CD4-positive, alpha-beta T cell treated with Interleukin-12 subunit alpha and Interleukin-12 subunit beta, for 1 hour (primary cell): ENCODE measurements at regions not wholly inside any gene's neighbourhood (a gene's known extent, or its start where the extent isn't known, plus 50 kb on each side); places are given as distances from the start of the nearest gene placed in this dataset.
"Not testable (repeated sequence)": the region's sequence is repeated elsewhere in the genome, so short reads cannot be mapped to it uniquely, and the experiment has no call there.

Experiments used
- DNase-seq: peaks from one replicate; pipeline ENCODE4 v3.0.0-alpha.2; 2020

- DNase-seq: no peak
These were observed 1086.4 kb downstream of the CDH8 start for GRCh38 chr16:60949800-60950199.

GRCh38 chr16:60945225-60945624 is 1091.0 kb downstream of the CDH8 start:
- no peak for DNase-seq

- DNase-seq: not testable (repeated sequence)
These were observed 1100.0 kb downstream of the CDH8 start for GRCh38 chr16:60936189-60936588.

GRCh38 chr16:60932600-60932999 is 1103.6 kb downstream of the CDH8 start:
- DNase-seq: no peak

- DNase-seq: no peak
These were observed 1105.9 kb downstream of the CDH8 start for GRCh38 chr16:60930291-60930690.

GRCh38 chr16:60922920-60923319 is 1113.3 kb downstream of the CDH8 start:
- no peak for DNase-seq

GRCh38 chr16:60914334-60914733 is 1121.9 kb downstream of the CDH8 start:
- no peak for DNase-seq

- DNase-seq: no peak
These were observed 1128.6 kb downstream of the CDH8 start for GRCh38 chr16:60907645-60908044.

GRCh38 chr16:60905811-60906210 is 1130.4 kb downstream of the CDH8 start:
- DNase-seq: no peak

- no peak for DNase-seq
These were observed 1134.1 kb downstream of the CDH8 start for GRCh38 chr16:60902114-60902513.

- no peak for DNase-seq
These were observed 1153.4 kb downstream of the CDH8 start for GRCh38 chr16:60882816-60883215.

- DNase-seq: no peak
These were observed 1183.6 kb downstream of the CDH8 start for GRCh38 chr16:60852635-60853034.

GRCh38 chr16:60821661-60822060 is 1214.6 kb downstream of the CDH8 start:
- no peak for DNase-seq

- DNase-seq: no peak
These were observed 1215.9 kb downstream of the CDH8 start for GRCh38 chr16:60820361-60820760.

- no peak for DNase-seq
These were observed 1217.8 kb downstream of the CDH8 start for GRCh38 chr16:60818465-60818864.

GRCh38 chr16:60816461-60816860 is 1219.8 kb downstream of the CDH8 start:
- DNase-seq: no peak

- DNase-seq: no peak
These were observed 1220.4 kb downstream of the CDH8 start for GRCh38 chr16:60815865-60816264.

- no peak for DNase-seq
These were observed 1221.2 kb downstream of the CDH8 start for GRCh38 chr16:60815033-60815432.

- DNase-seq: no peak
These were observed 1224.6 kb downstream of the CDH8 start for GRCh38 chr16:60811657-60812056.

- no peak for DNase-seq
These were observed 1225.1 kb downstream of the CDH8 start for GRCh38 chr16:60811051-60811608.

GRCh38 chr16:60810250-60810649 is 1226.0 kb downstream of the CDH8 start:
- no peak for DNase-seq

- DNase-seq: no peak
These were observed 1243.8 kb downstream of the CDH8 start for GRCh38 chr16:60792437-60792836.

GRCh38 chr16:60788631-60789030 is 1247.6 kb downstream of the CDH8 start:
- no peak for DNase-seq

GRCh38 chr16:60776281-60776680 is 1260.0 kb downstream of the CDH8 start:
- no peak for DNase-seq

- DNase-seq: no peak
These were observed 1265.1 kb downstream of the CDH8 start for GRCh38 chr16:60771138-60771537.

GRCh38 chr16:60770384-60770783 is 1265.9 kb downstream of the CDH8 start:
- not testable (repeated sequence) for DNase-seq
